ENCODE measurements at regions not wholly inside any gene's neighbourhood (a gene's known extent, or its start where the extent isn't known, plus 50 kb on each side); places are given as distances from the start of the nearest gene placed in this dataset.

GRCh38 chr4:149008415-149009025, 566.3 kb upstream of the NR3C2 start:
- no peaks in the 10 kb centered on the region for H3F3A ChIP-seq (ENCODE audit: insufficient read depth)
- no peak overlapping the region for H2AFZ ChIP-seq
- in situ Hi-C loops (cut with MboI) = loop anchor here (25.0 kb wide), 1 partner anchor 879 kb away; no protein-coding TSS in a partner anchor
- no peak overlapping the region for H3K27ac ChIP-seq
- DNase-seq = no peak
- no peaks in the 10 kb centered on the region for H3K4me1 ChIP-seq (ENCODE audit: insufficient read depth)
- no peaks in the 10 kb centered on the region for H3K79me2 ChIP-seq (ENCODE audit: insufficient read depth)
- WGBS, 2 experiments (ENCODE audit: low coverage in 1 of 2, low lambda C conversion rate in 2 of 2, missing lambda C conversion rate in 2 of 2) = 49 to 53% methylated on average over 3 of the region's 3 CpGs
- H4K20me1 ChIP-seq (ENCODE audit: insufficient read depth) = no peaks in the 10 kb centered on the region
- no peaks in the 10 kb centered on the region for H3K27me3 ChIP-seq (replicated peaks; ENCODE audit: insufficient read depth)
- H3K36me3 ChIP-seq (ENCODE audit: low read depth) = no peaks in the 10 kb centered on the region
- H3K4me3 ChIP-seq = no peak overlapping the region
- no peaks in the 10 kb centered on the region for H3K9me2 ChIP-seq (ENCODE audit: insufficient read depth)
- no peak overlapping the region for H3K4me2 ChIP-seq (ENCODE audit: unreplicated experiment)
- no peaks in the 10 kb centered on the region for H3K9me3 ChIP-seq (ENCODE audit: low read depth)
- H3K9ac ChIP-seq = no peak overlapping the region
- TF ChIP-seq EZH2phosphoT487 (IDR thresholded peaks at IDR 0.05; ENCODE audit: insufficient read depth, low read depth) (no peak), EZH2 (IDR thresholded peaks at IDR 0.05; ENCODE audit: insufficient read depth, poor library complexity, severe bottlenecking) (no peak)

DNA sequence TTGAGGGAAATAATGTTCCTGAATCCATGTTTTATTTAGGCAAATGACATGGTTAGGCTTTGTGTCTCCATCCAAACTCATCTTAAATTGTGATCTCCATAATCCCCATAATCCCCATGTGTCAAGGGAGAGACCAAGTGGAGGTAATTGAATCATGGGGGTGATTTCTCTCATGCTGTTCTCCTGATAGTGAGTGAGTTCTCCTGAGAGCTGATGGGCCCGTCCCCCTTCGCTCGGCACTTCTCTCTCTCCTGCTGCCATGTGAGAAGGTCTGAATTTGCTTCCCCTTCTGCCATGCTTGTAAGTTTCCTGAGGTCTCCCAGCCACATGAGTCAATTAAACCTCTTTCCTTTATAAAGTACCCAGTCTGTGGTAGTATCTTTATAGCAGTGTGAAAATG, 563.0 kb upstream of the NR3C2 start:
- Histone ChIP-seq H3K36me3 (ENCODE audit: low read depth) (no peaks in the 10 kb centered on the region), H4K20me1 (ENCODE audit: insufficient read depth) (no peaks in the 10 kb centered on the region), H3K27me3 (replicated peaks; ENCODE audit: insufficient read depth) (no peaks in the 10 kb centered on the region), H3K9ac (no peak overlapping the region), H3K79me2 (ENCODE audit: insufficient read depth) (no peaks in the 10 kb centered on the region), H3F3A (ENCODE audit: insufficient read depth) (no peaks in the 10 kb centered on the region), H3K27ac (no peak overlapping the region), H2AFZ (no peak overlapping the region), H3K9me2 (ENCODE audit: insufficient read depth) (no peaks in the 10 kb centered on the region), H3K9me3 (ENCODE audit: low read depth) (no peaks in the 10 kb centered on the region), H3K4me1 (ENCODE audit: insufficient read depth) (no peaks in the 10 kb centered on the region), H3K4me2 (ENCODE audit: unreplicated experiment) (no peak overlapping the region), H3K4me3 (no peak overlapping the region)
- WGBS, 2 experiments (ENCODE audit: low coverage in 1 of 2, low lambda C conversion rate in 2 of 2, missing lambda C conversion rate in 2 of 2) = 93 to 96% methylated on average over 3 of the region's 3 CpGs
- in situ Hi-C loops (cut with MboI) = loop anchor here (25.0 kb wide), 1 partner anchor 882 kb away; no protein-coding TSS in a partner anchor
- no peak for TF ChIP-seq EZH2phosphoT487 (IDR thresholded peaks at IDR 0.05; ENCODE audit: insufficient read depth, low read depth)
- TF ChIP-seq EZH2 (IDR thresholded peaks at IDR 0.05; ENCODE audit: insufficient read depth, poor library complexity, severe bottlenecking) = no peak
- DNase-seq = no peak

- Histone ChIP-seq H3K27ac (no peak overlapping the region), H3F3A (ENCODE audit: insufficient read depth) (no peaks in the 10 kb centered on the region), H3K4me2 (ENCODE audit: unreplicated experiment) (no peak overlapping the region), H3K9me2 (ENCODE audit: insufficient read depth) (no peaks in the 10 kb centered on the region), H3K4me3 (no peak overlapping the region), H3K9ac (no peak overlapping the region), H3K9me3 (ENCODE audit: low read depth) (no peaks in the 10 kb centered on the region), H4K20me1 (ENCODE audit: insufficient read depth) (no peaks in the 10 kb centered on the region), H3K27me3 (replicated peaks; ENCODE audit: insufficient read depth) (no peaks in the 10 kb centered on the region), H3K36me3 (ENCODE audit: low read depth) (no peaks in the 10 kb centered on the region), H2AFZ (no peak overlapping the region), H3K79me2 (ENCODE audit: insufficient read depth) (no peaks in the 10 kb centered on the region), H3K4me1 (ENCODE audit: insufficient read depth) (no peaks in the 10 kb centered on the region)
- in situ Hi-C loops (cut with MboI) = loop anchor here (10.0 to 25.0 kb wide), 2 partner anchors 265 to 887 kb away; no protein-coding TSS in a partner anchor
- TF ChIP-seq EZH2 (IDR thresholded peaks at IDR 0.05; ENCODE audit: insufficient read depth, poor library complexity, severe bottlenecking) (no peak), EZH2phosphoT487 (IDR thresholded peaks at IDR 0.05; ENCODE audit: insufficient read depth, low read depth) (no peak)
- DNase-seq = no peak
Observed at GRCh38 chr4:148999924-149000323, 557.7 kb upstream of the NR3C2 start.

- Histone ChIP-seq H3K27me3 (replicated peaks; ENCODE audit: insufficient read depth) (no peaks in the 10 kb centered on the region), H3K9ac (no peak overlapping the region), H3K4me1 (ENCODE audit: insufficient read depth) (no peaks in the 10 kb centered on the region), H3K36me3 (ENCODE audit: low read depth) (no peaks in the 10 kb centered on the region), H3K9me3 (ENCODE audit: low read depth) (no peaks in the 10 kb centered on the region), H3K79me2 (ENCODE audit: insufficient read depth) (no peaks in the 10 kb centered on the region), H3K4me3 (no peak overlapping the region), H3K4me2 (ENCODE audit: unreplicated experiment) (no peak overlapping the region), H3K27ac (no peak overlapping the region), H4K20me1 (ENCODE audit: insufficient read depth) (no peaks in the 10 kb centered on the region), H3K9me2 (ENCODE audit: insufficient read depth) (no peaks in the 10 kb centered on the region), H3F3A (ENCODE audit: insufficient read depth) (no peaks in the 10 kb centered on the region), H2AFZ (no peak overlapping the region)
- peak; percentile 56 for DNase-seq
- TF ChIP-seq EZH2phosphoT487 (IDR thresholded peaks at IDR 0.05; ENCODE audit: insufficient read depth, low read depth) = no peak
- TF ChIP-seq EZH2 (IDR thresholded peaks at IDR 0.05; ENCODE audit: insufficient read depth, poor library complexity, severe bottlenecking) = no peak
- 2 to 4% methylated on average over 2 of the region's 2 CpGs for WGBS, 2 experiments (ENCODE audit: low coverage in 1 of 2, low lambda C conversion rate in 2 of 2, missing lambda C conversion rate in 2 of 2)
- in situ Hi-C loops (cut with MboI) = loop anchor here (10.0 kb wide), 1 partner anchor 266 kb away; no protein-coding TSS in a partner anchor
Observed at GRCh38 chr4:148998719-148999118, 556.5 kb upstream of the NR3C2 start.
